Smooth muscle cell (in vitro differentiated cells): ENCODE measurements at regions not wholly inside any gene's neighbourhood (a gene's known extent, or its start where the extent isn't known, plus 50 kb on each side); places are given as distances from the start of the nearest gene placed in this dataset.

ENCODE experiments used
- DNase-seq: peaks from one replicate; lab custom pipeline; 2025; ENCODE audit not compliant: unreplicated experiment; lab: John Stamatoyannopoulos, UW
- H2AFZ ChIP-seq: fragments of 200-600 bp; sonication (generic); 2 replicates; pipeline ENCODE4 v1.6.0; 2016; ENCODE audit warnings: antibody characterized with exemption, low read depth, mild to moderate bottlenecking
- H3F3A ChIP-seq: fragments of 200-600 bp; sonication (generic); 2 replicates; pipeline ENCODE4 v1.6.0; 2017; ENCODE audit warnings: antibody characterized with exemption, low read depth
- H3K27ac ChIP-seq: fragments of 200-600 bp; sonication (generic); 2 replicates; pipeline ENCODE4 v1.5.1; 2016; ENCODE audit warnings: low read depth, mild to moderate bottlenecking
- H3K27me3 ChIP-seq: fragments of 200-600 bp; sonication (generic); 2 replicates; pipeline ENCODE4 v1.6.1; 2016; ENCODE audit warnings: low read depth, mild to moderate bottlenecking
- H3K36me3 ChIP-seq: fragments of 200-600 bp; sonication (generic); 2 replicates; pipeline ENCODE4 v1.5.1; 2016; ENCODE audit warnings: low read depth
- H3K4me1 ChIP-seq: fragments of 200-600 bp; sonication (generic); 2 replicates; pipeline ENCODE4 v1.5.1; 2016; ENCODE audit warnings: low read depth
- H3K4me2 ChIP-seq: fragments of 200-600 bp; sonication (generic); 2 replicates; pipeline ENCODE4 v1.6.0; 2016; ENCODE audit warnings: mild to moderate bottlenecking
- H3K4me3 ChIP-seq: fragments of 200-600 bp; sonication (generic); 2 replicates; pipeline ENCODE4 v1.5.1; 2016; ENCODE audit warnings: mild to moderate bottlenecking
- H3K79me2 ChIP-seq: fragments of 200-600 bp; sonication (generic); 2 replicates; pipeline ENCODE4 v1.6.0; 2016; ENCODE audit warnings: low read depth, mild to moderate bottlenecking
- H3K9ac ChIP-seq: fragments of 200-600 bp; sonication (generic); 2 replicates; pipeline ENCODE4 v1.6.0; 2016; ENCODE audit warnings: low read depth
- H3K9me3 ChIP-seq: fragments of 200-600 bp; sonication (generic); replicated peaks from 2 replicates; pipeline ENCODE4 v1.5.1; 2016; ENCODE audit warnings: low read depth
- H4K20me1 ChIP-seq: fragments of 200-600 bp; sonication (generic); 2 replicates; pipeline ENCODE4 v1.6.0; 2016; ENCODE audit warnings: low read depth
- WGBS: methylation state at CpG from one replicate; pipeline ENCODE4 v1.1.7; 2016; ENCODE audit warnings: low lambda C conversion rate; 5-methylcytosine and 5-hydroxymethylcytosine counted together
- TF ChIP-seq, protein P1 (sequence below): fragments of 200-600 bp; sonication (generic); IDR thresholded peaks from 2 replicates; pipeline ENCODE4 v1.5.1; 2017; ENCODE audit warnings: borderline replicate concordance, mild to moderate bottlenecking, antibody characterized with exemption; ENCODE audit not compliant: insufficient read depth, poor library complexity, severe bottlenecking

- H3K4me3 ChIP-seq, result no peak overlapping the region
These were observed 278.4 kb downstream of the LRFN2 start for GRCh38 chr6:40308533-40309306.

DNA sequence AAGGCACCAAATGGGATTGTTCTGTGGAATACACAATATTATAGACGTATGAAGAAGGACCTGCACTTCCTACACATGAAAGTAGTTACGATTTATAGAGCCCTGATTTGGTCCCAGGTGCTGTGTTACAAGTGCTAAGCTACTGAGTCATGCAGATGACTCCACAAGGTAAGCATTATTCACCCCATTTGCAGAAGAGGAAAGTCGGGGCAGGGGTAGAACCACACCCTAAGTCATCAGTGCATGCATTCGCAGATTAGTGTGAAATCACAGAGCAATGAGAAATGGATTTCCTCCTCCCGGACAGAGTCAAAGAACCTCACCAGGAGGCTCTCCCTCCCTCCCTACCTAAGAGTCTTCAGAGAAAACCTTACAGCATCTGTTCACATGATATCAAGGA, 279.5 kb downstream of the LRFN2 start:
- peaks cover 12% of the 10 kb centered on the region for H3K27me3 ChIP-seq
- no peaks in the 10 kb centered on the region for H3K79me2 ChIP-seq
- H3F3A ChIP-seq, result no peaks in the 10 kb centered on the region
- TF ChIP-seq, protein P1, sequence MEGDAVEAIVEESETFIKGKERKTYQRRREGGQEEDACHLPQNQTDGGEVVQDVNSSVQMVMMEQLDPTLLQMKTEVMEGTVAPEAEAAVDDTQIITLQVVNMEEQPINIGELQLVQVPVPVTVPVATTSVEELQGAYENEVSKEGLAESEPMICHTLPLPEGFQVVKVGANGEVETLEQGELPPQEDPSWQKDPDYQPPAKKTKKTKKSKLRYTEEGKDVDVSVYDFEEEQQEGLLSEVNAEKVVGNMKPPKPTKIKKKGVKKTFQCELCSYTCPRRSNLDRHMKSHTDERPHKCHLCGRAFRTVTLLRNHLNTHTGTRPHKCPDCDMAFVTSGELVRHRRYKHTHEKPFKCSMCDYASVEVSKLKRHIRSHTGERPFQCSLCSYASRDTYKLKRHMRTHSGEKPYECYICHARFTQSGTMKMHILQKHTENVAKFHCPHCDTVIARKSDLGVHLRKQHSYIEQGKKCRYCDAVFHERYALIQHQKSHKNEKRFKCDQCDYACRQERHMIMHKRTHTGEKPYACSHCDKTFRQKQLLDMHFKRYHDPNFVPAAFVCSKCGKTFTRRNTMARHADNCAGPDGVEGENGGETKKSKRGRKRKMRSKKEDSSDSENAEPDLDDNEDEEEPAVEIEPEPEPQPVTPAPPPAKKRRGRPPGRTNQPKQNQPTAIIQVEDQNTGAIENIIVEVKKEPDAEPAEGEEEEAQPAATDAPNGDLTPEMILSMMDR, result no peak
- H2AFZ ChIP-seq, result no peak overlapping the region
- no peaks in the 10 kb centered on the region for H3K9me3 ChIP-seq
- H3K9ac ChIP-seq, result no peak overlapping the region
- no peaks in the 10 kb centered on the region for H3K36me3 ChIP-seq
- H3K27ac ChIP-seq, result no peak overlapping the region
- no peak overlapping the region for H3K4me2 ChIP-seq
- H3K4me3 ChIP-seq, result no peak overlapping the region
- H3K4me1 ChIP-seq, result no peaks in the 10 kb centered on the region
- no peak for DNase-seq
- WGBS, result 66% methylated on average over 5 of the region's 5 CpGs
- no peaks in the 10 kb centered on the region for H4K20me1 ChIP-seq

More at GRCh38 chr6:40308533-40309306, 278.4 kb downstream of the LRFN2 start:
- Histone ChIP-seq H2AFZ (no peak overlapping the region), H3K79me2 (no peaks in the 10 kb centered on the region), H3F3A (no peaks in the 10 kb centered on the region), H3K27me3 (peaks cover 12% of the 10 kb centered on the region), H3K36me3 (no peaks in the 10 kb centered on the region), H3K9me3 (no peaks in the 10 kb centered on the region), H3K9ac (no peak overlapping the region), H3K27ac (no peak overlapping the region), H3K4me1 (no peaks in the 10 kb centered on the region), H3K4me2 (peak overlapping the region; percentile 50), H4K20me1 (no peaks in the 10 kb centered on the region)
- 32% methylated on average over 12 of the region's 12 CpGs for WGBS
- peak; percentile 14 for DNase-seq
- TF ChIP-seq, protein P1, result peak; percentile 88

- H3K79me2 ChIP-seq, result no peaks in the 10 kb centered on the region
- H3K4me1 ChIP-seq, result no peaks in the 10 kb centered on the region
- H3K36me3 ChIP-seq, result no peaks in the 10 kb centered on the region
- no peaks in the 10 kb centered on the region for H3K9me3 ChIP-seq
- no peaks in the 10 kb centered on the region for H4K20me1 ChIP-seq
- no peak for DNase-seq
- no peak overlapping the region for H3K9ac ChIP-seq
- TF ChIP-seq, protein P1, result no peak
- H3F3A ChIP-seq, result no peaks in the 10 kb centered on the region
- no peak overlapping the region for H2AFZ ChIP-seq
- no peak overlapping the region for H3K27ac ChIP-seq
- WGBS, result 91% methylated on average over 8 of the region's 8 CpGs
- H3K4me2 ChIP-seq, result no peak overlapping the region
- peaks cover 8% of the 10 kb centered on the region for H3K27me3 ChIP-seq
- H3K4me3 ChIP-seq, result no peak overlapping the region
These were observed 284.2 kb downstream of the LRFN2 start for GRCh38 chr6:40302856-40303454.
